HG03025 (cell line): ENCODE measurements at regions not wholly inside any gene's neighbourhood (a gene's known extent, or its start where the extent isn't known, plus 50 kb on each side); places are given as distances from the start of the nearest gene placed in this dataset.

Source experiments
- ATAC-seq: cut with Tn5 transposase; IDR thresholded peaks from one replicate; pipeline ENCODE4 v1.9.1; 2021; ENCODE audit warnings: mild to moderate bottlenecking, moderate library complexity; ENCODE audit not compliant: unreplicated experiment, low FRiP score

GRCh38 chr6:164206807-164207423 lies 792.4 kb downstream of the QKI start:
- ATAC-seq, result no peak

GRCh38 chr6:164200071-164200470 lies 785.6 kb downstream of the QKI start:
- ATAC-seq, result no peak

GRCh38 chr6:164195942-164196281 lies 781.4 kb downstream of the QKI start:
- no peak for ATAC-seq

GRCh38 chr6:164195278-164195941 lies 780.9 kb downstream of the QKI start:
- ATAC-seq, result no peak

- ATAC-seq, result no peak
These were observed 774.3 kb downstream of the QKI start for GRCh38 chr6:164188861-164189260.

GRCh38 chr6:164185471-164185871 lies 771.0 kb downstream of the QKI start:
- ATAC-seq, result no peak

- ATAC-seq, result no peak
These were observed 769.9 kb downstream of the QKI start for GRCh38 chr6:164184410-164184809.

GRCh38 chr6:164183556-164184123 lies 769.1 kb downstream of the QKI start:
- ATAC-seq, result no peak

GRCh38 chr6:164178679-164179332 lies 764.3 kb downstream of the QKI start:
- ATAC-seq, result no peak

GRCh38 chr6:164169355-164169754 lies 754.8 kb downstream of the QKI start:
- no peak for ATAC-seq

- ATAC-seq, result no peak
These were observed 754.1 kb downstream of the QKI start for GRCh38 chr6:164168595-164168994.

GRCh38 chr6:164167873-164168405 lies 753.4 kb downstream of the QKI start:
- no peak for ATAC-seq

- no peak for ATAC-seq
These were observed 752.5 kb downstream of the QKI start for GRCh38 chr6:164166996-164167395.

GRCh38 chr6:164166515-164166914 lies 752.0 kb downstream of the QKI start:
- no peak for ATAC-seq

- ATAC-seq, result no peak
These were observed 750.4 kb downstream of the QKI start for GRCh38 chr6:164164876-164165275.

- ATAC-seq, result no peak
These were observed 748.7 kb downstream of the QKI start for GRCh38 chr6:164163239-164163638.

GRCh38 chr6:164159061-164159460 lies 744.5 kb downstream of the QKI start:
- ATAC-seq, result no peak

- no peak for ATAC-seq
These were observed 740.1 kb downstream of the QKI start for GRCh38 chr6:164154588-164154987.

GRCh38 chr6:164152611-164153010 lies 738.1 kb downstream of the QKI start:
- ATAC-seq, result no peak

- no peak for ATAC-seq
These were observed 736.9 kb downstream of the QKI start for GRCh38 chr6:164151161-164152120.
